GM23338 (cell line): ENCODE measurements at regions not wholly inside any gene's neighbourhood (a gene's known extent, or its start where the extent isn't known, plus 50 kb on each side); places are given as distances from the start of the nearest gene placed in this dataset.

Experiments used
- ATAC-seq: fragments of 200-7000 bp; cut with Tn5 transposase; 3 replicates; pipeline ENCODE4 v1.9.1; 2020
- DNase-seq: peaks from one replicate; pipeline ENCODE4 v3.0.0-alpha.2; 2015; ENCODE audit warnings: low spot score
- H2AFZ ChIP-seq: fragments of 200-600 bp; sonication (generic); 2 replicates; pipeline ENCODE4 v1.8.0; 2016; ENCODE audit warnings: antibody characterized with exemption, mild to moderate bottlenecking, moderate library complexity
- H3F3A ChIP-seq: fragments of 200-600 bp; sonication (generic); replicated peaks from 2 replicates; pipeline ENCODE4 v1.8.0; 2017; ENCODE audit warnings: antibody characterized with exemption, mixed run types, low read depth
- H3K27ac ChIP-seq: fragments of 200-600 bp; sonication (generic); 2 replicates; pipeline ENCODE4 v1.6.1; 2016; ENCODE audit warnings: low read depth
- H3K27me3 ChIP-seq: fragments of 200-600 bp; sonication (generic); 2 replicates; pipeline ENCODE4 v1.8.0; 2016; ENCODE audit warnings: mild to moderate bottlenecking, mixed run types, moderate library complexity; ENCODE audit not compliant: insufficient read depth
- H3K36me3 ChIP-seq: fragments of 200-600 bp; sonication (generic); 2 replicates; pipeline ENCODE4 v1.8.0; 2016; ENCODE audit warnings: mild to moderate bottlenecking; ENCODE audit not compliant: insufficient read depth
- H3K4me1 ChIP-seq: fragments of 200-600 bp; sonication (generic); 2 replicates; pipeline ENCODE4 v1.8.0; 2016; ENCODE audit warnings: mild to moderate bottlenecking, moderate library complexity; ENCODE audit not compliant: insufficient read depth
- H3K4me2 ChIP-seq: fragments of 200-600 bp; sonication (generic); 2 replicates; pipeline ENCODE4 v1.7.1; 2017; ENCODE audit warnings: mixed run types
- H3K4me3 ChIP-seq: fragments of 200-600 bp; sonication (generic); 2 replicates; pipeline ENCODE4 v1.6.1; 2016; ENCODE audit warnings: mixed run types
- H3K79me2 ChIP-seq: fragments of 200-600 bp; sonication (generic); replicated peaks from 2 replicates; pipeline ENCODE4 v1.8.0; 2017; ENCODE audit warnings: mild to moderate bottlenecking; ENCODE audit not compliant: insufficient read depth
- H3K9me2 ChIP-seq: fragments of 200-600 bp; sonication (generic); 2 replicates; pipeline ENCODE4 v1.8.0; 2017; ENCODE audit not compliant: insufficient read depth
- H4K20me1 ChIP-seq: fragments of 200-600 bp; sonication (generic); replicated peaks from 2 replicates; pipeline ENCODE4 v1.8.0; 2017; ENCODE audit warnings: mild to moderate bottlenecking; ENCODE audit not compliant: insufficient read depth
- H3K27ac Mint-ChIP-seq: 2 replicates; pipeline ENCODE4 v1.8.0; 2020; ENCODE audit warnings: inconsistent platforms, mild to moderate bottlenecking, moderate library complexity, mixed read lengths
- H3K27me3 Mint-ChIP-seq: 3 replicates; pipeline ENCODE4 v1.8.0; 2022; ENCODE audit warnings: low read depth, mild to moderate bottlenecking, moderate library complexity, mixed read lengths, inconsistent platforms; ENCODE audit not compliant: insufficient read depth, poor library complexity
- H3K36me3 Mint-ChIP-seq: 3 replicates; pipeline ENCODE4 v1.8.0; 2021; ENCODE audit warnings: low read depth, mild to moderate bottlenecking, inconsistent platforms, moderate library complexity, mixed read lengths
- H3K4me1 Mint-ChIP-seq: 3 replicates; pipeline ENCODE4 v1.8.0; 2020; ENCODE audit warnings: mild to moderate bottlenecking, inconsistent platforms, mixed read lengths
- H3K4me3 Mint-ChIP-seq: 3 replicates; pipeline ENCODE4 v1.8.0; 2021; ENCODE audit warnings: moderate library complexity, mild to moderate bottlenecking, inconsistent platforms, mixed read lengths
- H3K9me3 Mint-ChIP-seq: 3 replicates; pipeline ENCODE4 v1.8.0; 2020; ENCODE audit warnings: moderate library complexity, mild to moderate bottlenecking, inconsistent platforms, mixed read lengths
- CREB1 ChIP-seq: fragments of 250-450 bp; sonication (Bioruptor Pico); IDR thresholded peaks from 2 replicates; pipeline ENCODE4 v1.5.0; 2020; ENCODE audit warnings: low read depth, mild to moderate bottlenecking, moderate library complexity
- ETS1 ChIP-seq: IDR thresholded peaks from 2 replicates; pipeline ENCODE4 v1.6.1; 2016; ENCODE audit warnings: antibody characterized with exemption
- EZH2 ChIP-seq: fragments of 200-600 bp; sonication (generic); IDR thresholded peaks from one replicate; pipeline ENCODE4 v1.8.0; 2017; ENCODE audit warnings: antibody characterized with exemption, mild to moderate bottlenecking, low read depth; ENCODE audit not compliant: unreplicated experiment
- JUNB ChIP-seq: IDR thresholded peaks from one replicate; pipeline ENCODE4 v1.6.1; 2016; ENCODE audit warnings: antibody characterized with exemption; ENCODE audit not compliant: unreplicated experiment
- NANOG ChIP-seq: IDR thresholded peaks from 2 replicates; pipeline ENCODE4 v1.6.1; 2016; ENCODE audit warnings: antibody characterized with exemption, borderline replicate concordance
- POLR2AphosphoS5 ChIP-seq: IDR thresholded peaks from 2 replicates; pipeline ENCODE4 v1.6.1; 2016; ENCODE audit warnings: antibody characterized with exemption, low read depth
- ZNF114 ChIP-seq: fragments of 250-450 bp; sonication (Bioruptor Pico); IDR thresholded peaks from 2 replicates; pipeline ENCODE4 v1.5.0; 2020; ENCODE audit warnings: mild to moderate bottlenecking, moderate library complexity
- TF ChIP-seq, protein P1 (sequence below), 2 experiments: fragments of 200-600 bp in 1 of 2; sonication (generic) in 1 of 2; conservative IDR thresholded peaks; 2 replicates each; pipeline versions ENCODE4 v1.5.1 to v1.6.1; 2016 to 2017; ENCODE audit warnings: antibody characterized with exemption in 2 of 2, low read depth in 2 of 2, mild to moderate bottlenecking in 2 of 2, moderate library complexity in 1 of 2

DNA sequence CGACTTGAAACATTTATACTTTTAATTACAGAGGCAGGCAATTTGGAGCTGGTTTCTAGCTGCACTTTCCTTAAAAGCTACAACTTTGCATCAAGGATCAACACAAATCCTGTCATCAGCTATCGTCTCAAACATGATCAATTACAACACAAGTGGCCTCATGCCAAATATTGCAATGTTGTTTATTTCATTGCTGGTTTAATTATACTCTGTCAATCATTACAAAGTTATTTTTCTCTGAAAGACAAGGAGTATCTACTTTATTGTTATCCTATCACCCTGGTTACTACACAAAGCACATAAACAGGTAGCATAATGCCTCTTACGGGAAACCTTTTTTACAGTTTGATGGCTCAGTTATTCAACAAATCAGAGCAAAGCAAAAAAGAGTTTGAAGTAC lies 58.0 kb upstream of the FOXB1 start (continued):
- TF ChIP-seq, protein P1, sequence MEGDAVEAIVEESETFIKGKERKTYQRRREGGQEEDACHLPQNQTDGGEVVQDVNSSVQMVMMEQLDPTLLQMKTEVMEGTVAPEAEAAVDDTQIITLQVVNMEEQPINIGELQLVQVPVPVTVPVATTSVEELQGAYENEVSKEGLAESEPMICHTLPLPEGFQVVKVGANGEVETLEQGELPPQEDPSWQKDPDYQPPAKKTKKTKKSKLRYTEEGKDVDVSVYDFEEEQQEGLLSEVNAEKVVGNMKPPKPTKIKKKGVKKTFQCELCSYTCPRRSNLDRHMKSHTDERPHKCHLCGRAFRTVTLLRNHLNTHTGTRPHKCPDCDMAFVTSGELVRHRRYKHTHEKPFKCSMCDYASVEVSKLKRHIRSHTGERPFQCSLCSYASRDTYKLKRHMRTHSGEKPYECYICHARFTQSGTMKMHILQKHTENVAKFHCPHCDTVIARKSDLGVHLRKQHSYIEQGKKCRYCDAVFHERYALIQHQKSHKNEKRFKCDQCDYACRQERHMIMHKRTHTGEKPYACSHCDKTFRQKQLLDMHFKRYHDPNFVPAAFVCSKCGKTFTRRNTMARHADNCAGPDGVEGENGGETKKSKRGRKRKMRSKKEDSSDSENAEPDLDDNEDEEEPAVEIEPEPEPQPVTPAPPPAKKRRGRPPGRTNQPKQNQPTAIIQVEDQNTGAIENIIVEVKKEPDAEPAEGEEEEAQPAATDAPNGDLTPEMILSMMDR (conservative IDR thresholded peaks at IDR 0.05; ENCODE audit: low read depth in 2 of 2), result no peak
- no peak for TF ChIP-seq ZNF114
- TF ChIP-seq POLR2AphosphoS5, result no peak

DNA sequence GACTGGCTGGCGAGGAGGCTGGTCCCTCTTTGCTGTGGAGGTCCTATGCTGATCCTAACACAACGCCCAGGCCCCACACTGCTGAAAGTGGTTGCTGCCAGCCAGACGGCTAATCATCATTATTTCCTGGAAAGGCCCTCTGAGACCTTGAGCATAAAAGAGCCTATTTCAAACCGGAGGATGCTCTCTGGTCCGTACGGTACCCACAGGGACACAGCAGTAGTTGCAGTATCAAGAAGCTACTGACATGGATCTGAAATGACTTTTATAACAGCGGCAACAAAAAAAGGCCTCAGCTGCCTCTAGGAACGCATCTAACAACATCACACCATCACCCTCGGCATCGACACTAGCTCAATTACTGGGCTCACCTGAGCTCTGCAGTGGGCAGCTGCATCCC lies 59.1 kb upstream of the FOXB1 start:
- no peak overlapping the region for H3K27ac Mint-ChIP-seq
- Histone ChIP-seq H3K9me2 (no peaks in the 10 kb centered on the region), H3K4me3 (no peak overlapping the region), H2AFZ (no peak overlapping the region), H3K27ac (no peak overlapping the region), H4K20me1 (no peaks in the 10 kb centered on the region), H3K4me2 (no peak overlapping the region), H3K36me3 (no peaks in the 10 kb centered on the region), H3K27me3 (no peaks in the 10 kb centered on the region), H3F3A (no peaks in the 10 kb centered on the region), H3K4me1 (no peaks in the 10 kb centered on the region; the same call in none of the 2 replicates), H3K79me2 (no peaks in the 10 kb centered on the region)
- H3K4me3 Mint-ChIP-seq, result no peak overlapping the region
- no peak for TF ChIP-seq EZH2
- TF ChIP-seq, protein P1 (conservative IDR thresholded peaks at IDR 0.05; ENCODE audit: low read depth in 2 of 2), result no peak
- no peak for TF ChIP-seq ETS1
- TF ChIP-seq NANOG, result no peak
- TF ChIP-seq JUNB, result no peak
- no peaks in the 10 kb centered on the region for H3K36me3 Mint-ChIP-seq
- DNase-seq, result no peak
- no peak for ATAC-seq
- H3K9me3 Mint-ChIP-seq, result no peaks in the 10 kb centered on the region
- H3K27me3 Mint-ChIP-seq, result peaks cover 2% of the 10 kb centered on the region
- H3K4me1 Mint-ChIP-seq, result peaks cover 15% of the 10 kb centered on the region

DNA sequence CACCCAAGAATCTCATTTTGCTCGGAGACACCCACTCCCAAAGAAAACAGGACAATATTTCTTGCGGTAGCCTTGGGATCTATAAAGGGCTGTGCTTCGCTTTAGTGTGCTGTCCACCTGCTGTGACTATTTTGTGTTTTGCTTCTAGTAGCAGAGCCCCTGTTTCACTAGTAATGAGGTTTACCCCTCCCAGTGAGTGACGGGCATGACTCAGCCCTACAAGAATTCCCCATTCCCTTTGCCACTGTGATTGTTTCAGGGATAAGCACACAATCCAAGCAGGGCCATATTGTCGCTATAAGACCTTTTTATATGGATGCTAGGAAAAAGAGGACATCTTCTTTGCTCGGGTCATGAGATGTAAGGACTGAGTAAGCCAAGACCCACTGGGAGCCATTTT lies 62.5 kb upstream of the FOXB1 start:
- Mint-ChIP-seq H3K27ac (no peak overlapping the region; the same call in 1 of the 2 replicates), H3K4me1 (peaks cover 17% of the 10 kb centered on the region), H3K27me3 (peaks cover 2% of the 10 kb centered on the region), H3K9me3 (no peaks in the 10 kb centered on the region), H3K4me3 (no peak overlapping the region), H3K36me3 (no peaks in the 10 kb centered on the region)
- Histone ChIP-seq H2AFZ (no peak overlapping the region), H3K4me2 (peak overlapping the region; percentile 27; the same call in 1 of the 2 replicates), H3K9me2 (no peaks in the 10 kb centered on the region), H3K79me2 (no peaks in the 10 kb centered on the region), H3F3A (no peaks in the 10 kb centered on the region), H4K20me1 (no peaks in the 10 kb centered on the region), H3K27ac (no peak overlapping the region), H3K27me3 (no peaks in the 10 kb centered on the region), H3K4me1 (peaks cover 6% of the 10 kb centered on the region), H3K36me3 (no peaks in the 10 kb centered on the region), H3K4me3 (no peak overlapping the region)
- ATAC-seq (peak; percentile 74), DNase-seq (no peak)
- TF ChIP-seq ETS1, result no peak
- TF ChIP-seq POLR2AphosphoS5, result no peak
- no peak for TF ChIP-seq EZH2
- TF ChIP-seq CREB1 (CRISPR knock-in tag), result no peak
